ENCODE measurements at regions not wholly inside any gene's neighbourhood (a gene's known extent, or its start where the extent isn't known, plus 50 kb on each side); places are given as distances from the start of the nearest gene placed in this dataset.

DNA sequence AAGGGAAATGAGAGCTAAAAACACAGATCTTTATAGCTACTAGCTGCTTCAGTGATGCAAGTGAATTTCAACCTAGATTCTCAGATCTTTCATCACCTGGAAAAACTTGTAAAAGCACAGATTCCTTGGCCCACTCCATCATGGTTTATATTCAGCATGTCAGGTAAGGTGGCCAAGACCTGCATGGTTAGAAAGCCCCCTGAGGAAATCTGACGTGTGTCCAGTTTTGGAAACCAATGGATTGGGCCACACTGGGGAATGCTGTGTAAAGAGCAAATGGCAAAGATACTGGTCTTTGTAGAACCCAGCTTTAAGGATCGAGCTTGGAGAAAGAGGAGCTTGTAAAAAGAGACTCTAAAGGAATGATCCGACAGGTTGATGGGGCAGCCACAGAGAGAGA, 397.0 kb upstream of the ARRDC4 start:
- no peak for TF ChIP-seq POLR2A (IDR thresholded peaks at IDR 0.05; ENCODE audit: low read depth, low read length)
- no peak for TF ChIP-seq EZH2 (IDR thresholded peaks at IDR 0.05; ENCODE audit: borderline replicate concordance, low read depth, low read length, severe bottlenecking)

Measured in endothelial cell of umbilical vein (primary cell).